H1 (cell line): ENCODE measurements at regions not wholly inside any gene's neighbourhood (a gene's known extent, or its start where the extent isn't known, plus 50 kb on each side); places are given as distances from the start of the nearest gene placed in this dataset.

Source experiments
- CTCF ChIA-PET: fragments of 300-600 bp; sonication (Branson Sonifier 250); formaldehyde crosslinking; loops from one replicate; lab custom pipeline; 2021; ENCODE audit not compliant: partially characterized antibody; lab: Charles Lee
- POLR2A ChIA-PET: fragments of 300-600 bp; sonication (Branson Sonifier 250); formaldehyde crosslinking; loops from one replicate; lab custom pipeline; 2021; ENCODE audit warnings: inconsistent platforms; ENCODE audit not compliant: partially characterized antibody; lab: Charles Lee
- DNase-seq, 2 experiments: peaks; one replicate each; pipeline versions ENCODE4 v3.0.0 to v3.0.0-alpha.2; 2010 to 2022; ENCODE audit warnings: low spot score in 2 of 2, low read depth in 1 of 2, mixed read lengths in 1 of 2
- FAIRE-seq: peaks from 2 replicates; lab custom pipeline; 2011; peaks lifted over from hg19 to GRCh38; lab: Jason Lieb, UNC
- H2AFZ ChIP-seq: 2 replicates; pipeline ENCODE4 v1.8.1; 2012; ENCODE audit warnings: low read length, inconsistent platforms
- H2AK5ac ChIP-seq: 2 replicates; pipeline ENCODE4 v1.6.1; 2013; ENCODE audit warnings: low read depth, low read length
- H2BK120ac ChIP-seq: replicated peaks from 2 replicates; pipeline ENCODE3; 2013; ENCODE audit warnings: low read depth, low read length, inconsistent platforms
- H2BK12ac ChIP-seq: 2 replicates; pipeline ENCODE4 v1.6.1; 2013; ENCODE audit warnings: low read depth, low read length
- H2BK15ac ChIP-seq: 2 replicates; pipeline ENCODE4 v1.6.1; 2013; ENCODE audit warnings: low read length
- H2BK20ac ChIP-seq: 2 replicates; pipeline ENCODE4 v1.6.1; 2013; ENCODE audit warnings: low read length
- H2BK5ac ChIP-seq: 2 replicates; pipeline ENCODE4 v1.6.1; 2013; ENCODE audit warnings: low read depth, low read length
- H3K14ac ChIP-seq: 2 replicates; pipeline ENCODE4 v1.6.1; 2013; ENCODE audit warnings: inconsistent platforms; ENCODE audit not compliant: insufficient read length
- H3K18ac ChIP-seq: 2 replicates; pipeline ENCODE4 v1.6.1; 2013; ENCODE audit warnings: low read length; ENCODE audit errors: extremely low read depth
- H3K23ac ChIP-seq: 2 replicates; pipeline ENCODE4 v1.6.1; 2013; ENCODE audit warnings: inconsistent platforms; ENCODE audit not compliant: insufficient read length
- H3K23me2 ChIP-seq: 2 replicates; pipeline ENCODE4 v1.6.1; 2013; ENCODE audit warnings: low read depth, low read length
- H3K27ac ChIP-seq: 2 replicates; pipeline ENCODE4 v1.6.1; 2011; ENCODE audit warnings: low read depth, low read length, inconsistent platforms
- H3K27me3 ChIP-seq, 4 experiments: replicated peaks in 1 of 4; 1 replicate in 1 of 4; 2 replicates in 3 of 4; pipeline versions ENCODE4 v1.6.1 to v1.8.1; 2011 to 2013; ENCODE audit warnings: low read length in 3 of 4, mild to moderate bottlenecking in 3 of 4, inconsistent platforms in 2 of 4, mixed read lengths in 2 of 4, moderate library complexity in 1 of 4; ENCODE audit not compliant: control insufficient read depth in 3 of 4, insufficient read depth in 3 of 4; ENCODE audit errors: extremely low read depth in 1 of 4
- H3K36me3 ChIP-seq, 4 experiments: 2 replicates each; pipeline versions ENCODE4 v1.6.1 to v1.8.1; 2011 to 2013; ENCODE audit warnings: mild to moderate bottlenecking in 4 of 4, low read length in 3 of 4, moderate library complexity in 2 of 4, control low read depth in 1 of 4, inconsistent platforms in 1 of 4; ENCODE audit not compliant: insufficient read depth in 4 of 4, control insufficient read depth in 2 of 4
- H3K4ac ChIP-seq: replicated peaks from 2 replicates; pipeline ENCODE3; 2013; ENCODE audit warnings: low read length, low read depth, mixed read lengths, inconsistent platforms; ENCODE audit not compliant: insufficient read length
- H3K4me1 ChIP-seq, 4 experiments: replicated peaks in 1 of 4; 1 replicate in 1 of 4; 2 replicates in 3 of 4; pipeline versions ENCODE4 v1.6.1 to v1.8.1; 2011 to 2013; ENCODE audit warnings: low read length in 3 of 4, inconsistent platforms in 2 of 4, mixed read lengths in 1 of 4; ENCODE audit not compliant: insufficient read depth in 4 of 4, control insufficient read depth in 3 of 4
- H3K4me2 ChIP-seq, 2 experiments: 2 replicates each; pipeline versions ENCODE4 v1.6.1 to v1.8.1; 2011 to 2013; ENCODE audit warnings: low read depth in 2 of 2, low read length in 2 of 2, control low read depth in 1 of 2, inconsistent platforms in 1 of 2, mild to moderate bottlenecking in 1 of 2; ENCODE audit not compliant: insufficient read depth in 1 of 2
- H3K4me3 ChIP-seq, 4 experiments: fragments of 200-600, 300-600 bp in 1 of 4; sonication (generic), shearing (Covaris generic), sonication (Bioruptor Twin) in 1 of 4; 2 replicates each; pipeline versions ENCODE4 v1.5.1 to v1.8.1; 2011 to 2016; ENCODE audit warnings: low read length in 4 of 4, low read depth in 3 of 4, control low read depth in 2 of 4, inconsistent platforms in 2 of 4, mild to moderate bottlenecking in 2 of 4, mixed read lengths in 1 of 4, moderate library complexity in 1 of 4; ENCODE audit not compliant: insufficient read depth in 2 of 4; ENCODE audit errors: extremely low read depth in 1 of 4
- H3K56ac ChIP-seq: replicated peaks from 2 replicates; pipeline ENCODE3; 2013; ENCODE audit warnings: low read depth, mild to moderate bottlenecking, mixed read lengths, low read length, inconsistent platforms; ENCODE audit not compliant: insufficient read length
- H3K79me1 ChIP-seq: 2 replicates; pipeline ENCODE4 v1.6.1; 2013; ENCODE audit warnings: low read depth, low read length, control low read depth
- H3K79me2 ChIP-seq, 2 experiments: 2 replicates each; pipeline versions ENCODE4 v1.6.1 to v1.8.1; 2012 to 2013; ENCODE audit warnings: low read length in 2 of 2, mild to moderate bottlenecking in 2 of 2, inconsistent platforms in 1 of 2; ENCODE audit not compliant: insufficient read depth in 2 of 2, control insufficient read depth in 1 of 2
- H3K9ac ChIP-seq, 4 experiments: replicated peaks in 1 of 4; 1 replicate in 1 of 4; 2 replicates in 3 of 4; pipeline versions ENCODE4 v1.6.1 to v1.8.1; 2011 to 2013; ENCODE audit warnings: low read depth in 3 of 4, low read length in 3 of 4, control low read depth in 2 of 4, mild to moderate bottlenecking in 2 of 4, moderate library complexity in 2 of 4, inconsistent platforms in 1 of 4; ENCODE audit errors: extremely low read depth in 1 of 4
- H3K9me3 ChIP-seq, 2 experiments: 2 replicates each; pipeline versions ENCODE4 v1.6.1 to v1.8.1; 2012 to 2013; ENCODE audit warnings: mild to moderate bottlenecking in 2 of 2, moderate library complexity in 2 of 2, control low read depth in 1 of 2, inconsistent platforms in 1 of 2, low read depth in 1 of 2, low read length in 1 of 2, mixed read lengths in 1 of 2; ENCODE audit not compliant: insufficient read depth in 2 of 2
- H4K20me1 ChIP-seq, 2 experiments: replicated peaks in 1 of 2; 2 replicates each; pipeline versions ENCODE3 to v1.8.1; 2011 to 2013; ENCODE audit warnings: inconsistent platforms in 2 of 2, low read length in 2 of 2, mild to moderate bottlenecking in 1 of 2; ENCODE audit not compliant: insufficient read depth in 2 of 2, control insufficient read depth in 1 of 2
- H4K5ac ChIP-seq: 2 replicates; pipeline ENCODE4 v1.6.1; 2013; ENCODE audit warnings: low read length, low read depth, mixed read lengths, inconsistent platforms; ENCODE audit not compliant: insufficient read length
- H4K8ac ChIP-seq: 2 replicates; pipeline ENCODE4 v1.8.0; 2013; ENCODE audit warnings: mild to moderate bottlenecking, moderate library complexity, low read length, inconsistent platforms; ENCODE audit not compliant: insufficient read depth; ENCODE audit errors: extremely low read depth
- H4K91ac ChIP-seq: replicated peaks from 2 replicates; pipeline ENCODE3; 2013; ENCODE audit warnings: low read length, mixed read lengths, inconsistent platforms; ENCODE audit not compliant: insufficient read length
- BRCA1 ChIP-seq: IDR thresholded peaks from 2 replicates; pipeline ENCODE4 v1.6.1; 2012; ENCODE audit warnings: low read depth, low read length, improper control_type of control experiment
- CTCF ChIP-seq, 3 experiments: IDR thresholded peaks; 1 replicate in 2 of 3; 2 replicates in 1 of 3; pipeline versions ENCODE4 v1.5.1 to v1.6.1; 2011; ENCODE audit warnings: low read length in 3 of 3, mild to moderate bottlenecking in 3 of 3, inconsistent platforms in 2 of 3, low read depth in 1 of 3, moderate library complexity in 1 of 3; ENCODE audit not compliant: insufficient read depth in 1 of 3; ENCODE audit errors: control extremely low read depth in 1 of 3
- EGR1 ChIP-seq: IDR thresholded peaks from 2 replicates; pipeline ENCODE4 v1.6.1; 2011; ENCODE audit warnings: low read depth, low read length, borderline replicate concordance
- EZH2 ChIP-seq: fragments of 200-600 bp; sonication (generic); IDR thresholded peaks from 2 replicates; pipeline ENCODE4 v1.7.1; 2012; ENCODE audit warnings: low read depth, mild to moderate bottlenecking, moderate library complexity, low read length, inconsistent platforms; ENCODE audit not compliant: severe bottlenecking
- HDAC6 ChIP-seq: IDR thresholded peaks from one replicate; pipeline ENCODE4 v1.7.1; 2012; ENCODE audit warnings: low read depth, mild to moderate bottlenecking, inconsistent platforms, low read length, moderate library complexity
- POLR2AphosphoS5 ChIP-seq: IDR thresholded peaks from 2 replicates; pipeline ENCODE4 v1.6.1; 2011; ENCODE audit warnings: low read depth, low read length
- SIX5 ChIP-seq: IDR thresholded peaks from 2 replicates; pipeline ENCODE4 v1.6.1; 2011; ENCODE audit warnings: mild to moderate bottlenecking, low read depth, low read length
- SP2 ChIP-seq: IDR thresholded peaks from 2 replicates; pipeline ENCODE4 v1.6.1; 2012; ENCODE audit warnings: mild to moderate bottlenecking, low read length, inconsistent platforms
- ZNF274 ChIP-seq: IDR thresholded peaks from 2 replicates; pipeline ENCODE4 v1.7.0; 2012; ENCODE audit warnings: low read length, borderline replicate concordance; ENCODE audit errors: extremely low read depth
- WGBS, 2 experiments: shearing (Covaris generic) in 1 of 2; methylation state at CpG; one replicate each; pipeline versions ENCODE4 v1.1.6 to v1.1.7; 2013 to 2015; ENCODE audit warnings: low lambda C conversion rate in 2 of 2, mixed read lengths in 2 of 2, inconsistent platforms in 1 of 2, low coverage in 1 of 2, missing lambda C conversion rate in 1 of 2; ENCODE audit not compliant: insufficient replicate concordance in 2 of 2, insufficient coverage in 1 of 2, insufficient read length in 1 of 2; ENCODE audit errors: extremely low coverage in 1 of 2, missing lambda C conversion rate in 1 of 2; 5-methylcytosine and 5-hydroxymethylcytosine counted together
- TF ChIP-seq, protein P1 (sequence below): IDR thresholded peaks from 2 replicates; pipeline ENCODE4 v1.6.1; 2012; ENCODE audit warnings: inconsistent platforms

GRCh38 chr2:82792316-82792715 lies 1666.8 kb downstream of the SUCLG1 start:
- WGBS, 2 experiments, result 94% methylated on average over 5 of the region's 5 CpGs; no CpG with 5 or more reads in 1 of the 2 experiments
- Histone ChIP-seq H4K20me1 (no peaks in the 10 kb centered on the region), H3K18ac (no peak overlapping the region), H3K36me3 (no peaks in the 10 kb centered on the region), H2BK15ac (no peak overlapping the region), H3K4me2 (no peak overlapping the region), H2BK20ac (no peak overlapping the region), H2BK5ac (no peak overlapping the region), H3K23me2 (no peaks in the 10 kb centered on the region), H2AFZ (peak overlapping the region; percentile 63; the same call in 1 of the 2 replicates), H2BK12ac (no peak overlapping the region), H4K91ac (no peak overlapping the region), H3K79me1 (no peaks in the 10 kb centered on the region), H3K79me2 (no peaks in the 10 kb centered on the region), H3K4me1 (no peaks in the 10 kb centered on the region), H2AK5ac (no peak overlapping the region), H3K14ac (no peak overlapping the region), H3K9me3 (no peaks in the 10 kb centered on the region), H2BK120ac (no peak overlapping the region), H3K4ac (no peak overlapping the region), H3K23ac (no peak overlapping the region), H3K27ac (no peak overlapping the region), H3K9ac (no peak overlapping the region), H4K5ac (no peak overlapping the region), H3K56ac (no peak overlapping the region), H3K4me3 (no peak overlapping the region), H3K27me3 (no peaks in the 10 kb centered on the region), H4K8ac (no peak overlapping the region)
- ChIA-PET CTCF (no interaction called here), POLR2A (no interaction called here)
- FAIRE-seq (no peak), DNase-seq (no peak)
- no peak for TF ChIP-seq EZH2
- no peak for TF ChIP-seq EGR1
- TF ChIP-seq HDAC6, result no peak
- TF ChIP-seq ZNF274, result no peak
- TF ChIP-seq, protein P1, sequence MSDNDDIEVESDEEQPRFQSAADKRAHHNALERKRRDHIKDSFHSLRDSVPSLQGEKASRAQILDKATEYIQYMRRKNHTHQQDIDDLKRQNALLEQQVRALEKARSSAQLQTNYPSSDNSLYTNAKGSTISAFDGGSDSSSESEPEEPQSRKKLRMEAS, result no peak
- no peak for TF ChIP-seq POLR2AphosphoS5
- no peak for TF ChIP-seq SIX5
- no peak for TF ChIP-seq SP2
- TF ChIP-seq CTCF (IDR thresholded peaks at IDR 0.05; ENCODE audit: control extremely low read depth in 1 of 3, insufficient read depth in 1 of 3, low read depth in 1 of 3, low read length in 3 of 3), result no peak
- no peak for TF ChIP-seq BRCA1
